Stimulated activated CD8-positive, alpha-beta memory T cell treated with anti-CD3 and anti-CD28 coated beads, Interleukin-2, amount 100 ng/mL, for 48 hours (primary cell): ENCODE measurements at regions not wholly inside any gene's neighbourhood (a gene's known extent, or its start where the extent isn't known, plus 50 kb on each side); places are given as distances from the start of the nearest gene placed in this dataset.
"Not testable (repeated sequence)": the region's sequence is repeated elsewhere in the genome, so short reads cannot be mapped to it uniquely, and the experiment has no call there.

ENCODE experiments used
- DNase-seq, 2 donors: peaks; one replicate each; pipeline ENCODE4 v3.0.0-alpha.2; 2020; ENCODE audit warnings: low read depth in 2 of 2

- no peak for DNase-seq
Observed at GRCh38 chr5:89668821-89669220, 740.7 kb downstream of the CETN3 start.

- DNase-seq, result no peak
Observed at GRCh38 chr5:89662499-89662898, 747.1 kb downstream of the CETN3 start.

GRCh38 chr5:89638871-89639270 lies 755.9 kb upstream of the MEF2C start:
- DNase-seq, result no peak

GRCh38 chr5:89634176-89634575 lies 751.2 kb upstream of the MEF2C start:
- not testable (repeated sequence) for DNase-seq

GRCh38 chr5:89630064-89630463 lies 747.1 kb upstream of the MEF2C start:
- not testable (repeated sequence) for DNase-seq

GRCh38 chr5:89628876-89629635 lies 746.1 kb upstream of the MEF2C start:
- DNase-seq, result no peak

- no peak for DNase-seq
Observed at GRCh38 chr5:89615839-89616518, 733.0 kb upstream of the MEF2C start.

GRCh38 chr5:89613222-89613956 lies 730.4 kb upstream of the MEF2C start:
- no peak for DNase-seq

GRCh38 chr5:89606939-89607534 lies 724.1 kb upstream of the MEF2C start:
- DNase-seq, result no peak

GRCh38 chr5:89604342-89604741 lies 721.4 kb upstream of the MEF2C start:
- DNase-seq, result no peak

GRCh38 chr5:89601880-89602279 lies 718.9 kb upstream of the MEF2C start:
- DNase-seq, result no peak

- no peak for DNase-seq
Observed at GRCh38 chr5:89597878-89598277, 714.9 kb upstream of the MEF2C start.

- no peak for DNase-seq
Observed at GRCh38 chr5:89596821-89597220, 713.8 kb upstream of the MEF2C start.

- DNase-seq, result no peak
Observed at GRCh38 chr5:89595056-89595455, 712.1 kb upstream of the MEF2C start.

GRCh38 chr5:89584339-89584956 lies 701.5 kb upstream of the MEF2C start:
- no peak for DNase-seq

- no peak for DNase-seq
Observed at GRCh38 chr5:89583534-89583933, 700.5 kb upstream of the MEF2C start.

- no peak for DNase-seq
Observed at GRCh38 chr5:89582768-89583339, 699.9 kb upstream of the MEF2C start.

- no peak for DNase-seq
Observed at GRCh38 chr5:89580976-89581375, 698.0 kb upstream of the MEF2C start.

GRCh38 chr5:89575319-89575718 lies 692.3 kb upstream of the MEF2C start:
- no peak for DNase-seq

- no peak for DNase-seq
Observed at GRCh38 chr5:89573345-89573744, 690.4 kb upstream of the MEF2C start.

- no peak for DNase-seq
Observed at GRCh38 chr5:89572696-89573095, 689.7 kb upstream of the MEF2C start.

- no peak for DNase-seq
Observed at GRCh38 chr5:89570557-89570956, 687.6 kb upstream of the MEF2C start.
